ENCODE measurements at regions not wholly inside any gene's neighbourhood (a gene's known extent, or its start where the extent isn't known, plus 50 kb on each side); places are given as distances from the start of the nearest gene placed in this dataset.

DNA sequence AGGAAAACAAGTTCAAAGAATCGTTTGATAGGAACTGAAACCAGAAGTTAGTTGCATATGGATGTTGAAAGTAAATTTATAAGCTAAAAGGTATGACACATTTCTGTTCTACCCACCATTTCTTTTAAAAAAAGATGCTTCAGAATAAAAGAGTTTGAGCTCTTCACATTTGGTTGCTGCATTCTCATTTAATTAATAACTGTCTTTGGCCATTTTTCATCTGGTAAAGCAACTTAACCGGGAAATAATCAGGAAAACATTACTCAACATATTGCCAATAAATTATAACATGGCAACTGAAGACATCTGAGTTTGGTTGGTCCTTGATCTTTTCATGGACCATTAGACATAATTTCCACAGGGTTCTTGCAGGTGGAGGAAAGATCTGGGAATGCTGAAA lies 180.2 kb upstream of the TWIST2 start (continued):
- TF ChIP-seq HES2 (IDR thresholded peaks at IDR 0.05) (no peak), PBX3 (IDR thresholded peaks at IDR 0.05) (no peak), RFX5 (IDR thresholded peaks at IDR 0.05) (no peak), SREBF2 (IDR thresholded peaks at IDR 0.05) (no peak), BCL3 (IDR thresholded peaks at IDR 0.05) (no peak), TFCP2L1 (CRISPR knock-in tag; IDR thresholded peaks at IDR 0.05) (no peak), FOSL2 (IDR thresholded peaks at IDR 0.05) (no peak), FOSL2 (CRISPR knock-in tag; IDR thresholded peaks at IDR 0.05) (no peak)

DNA sequence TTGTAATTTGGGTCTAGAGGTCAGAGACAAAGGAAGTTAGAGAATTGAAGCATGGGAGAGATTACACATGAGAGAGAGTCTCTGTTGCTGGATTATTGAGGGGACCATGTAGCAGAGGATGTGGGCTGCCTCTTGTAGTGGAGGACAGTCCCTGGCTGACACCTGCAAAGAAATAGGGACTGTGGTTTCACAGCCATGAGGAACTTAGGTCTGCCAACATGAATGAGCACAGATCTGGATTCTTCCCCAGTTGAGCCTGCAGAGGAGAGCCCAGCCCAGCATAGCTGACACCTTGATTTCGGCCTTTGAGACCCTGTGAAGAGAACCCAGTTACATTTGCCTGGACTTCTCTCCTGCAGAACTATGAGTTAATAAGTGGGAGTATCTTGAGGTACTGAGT lies 179.5 kb upstream of the TWIST2 start:
- Histone ChIP-seq H3K27ac (no peak overlapping the region), H3K4me1 (no peaks in the 10 kb centered on the region), H3K4me2 (no peak overlapping the region), H3K9me3 (peaks cover 22% of the 10 kb centered on the region; the same call in 2 of the 3 replicates), H3K4me3 (no peak overlapping the region)
- ChIA-PET CTCF (no interaction called here), POLR2A (no interaction called here)
- DNase-seq (ENCODE audit: low read depth in 1 of 2, low spot score in 1 of 2): no peak
- no peak for TF ChIP-seq MYC (IDR thresholded peaks at IDR 0.05; ENCODE audit: borderline replicate concordance, low read length)
- no peak for TF ChIP-seq ZNF302 (CRISPR knock-in tag; IDR thresholded peaks at IDR 0.05)
- TF ChIP-seq CTCF (IDR thresholded peaks at IDR 0.05): no peak
- TF ChIP-seq KDM5A (IDR thresholded peaks at IDR 0.05): no peak
- TF ChIP-seq PBX3 (IDR thresholded peaks at IDR 0.05): no peak
- TF ChIP-seq CHD4 (IDR thresholded peaks at IDR 0.05; ENCODE audit: borderline replicate concordance): no peak
- TF ChIP-seq CBX2 (IDR thresholded peaks at IDR 0.05; ENCODE audit: borderline replicate concordance, low read depth): no peak
- TF ChIP-seq EP300 (IDR thresholded peaks at IDR 0.05): no peak
- TF ChIP-seq SMC3 (IDR thresholded peaks at IDR 0.05): no peak
- TF ChIP-seq EHMT2 (IDR thresholded peaks at IDR 0.05; ENCODE audit: low read depth): no peak
- TF ChIP-seq, protein P1, sequence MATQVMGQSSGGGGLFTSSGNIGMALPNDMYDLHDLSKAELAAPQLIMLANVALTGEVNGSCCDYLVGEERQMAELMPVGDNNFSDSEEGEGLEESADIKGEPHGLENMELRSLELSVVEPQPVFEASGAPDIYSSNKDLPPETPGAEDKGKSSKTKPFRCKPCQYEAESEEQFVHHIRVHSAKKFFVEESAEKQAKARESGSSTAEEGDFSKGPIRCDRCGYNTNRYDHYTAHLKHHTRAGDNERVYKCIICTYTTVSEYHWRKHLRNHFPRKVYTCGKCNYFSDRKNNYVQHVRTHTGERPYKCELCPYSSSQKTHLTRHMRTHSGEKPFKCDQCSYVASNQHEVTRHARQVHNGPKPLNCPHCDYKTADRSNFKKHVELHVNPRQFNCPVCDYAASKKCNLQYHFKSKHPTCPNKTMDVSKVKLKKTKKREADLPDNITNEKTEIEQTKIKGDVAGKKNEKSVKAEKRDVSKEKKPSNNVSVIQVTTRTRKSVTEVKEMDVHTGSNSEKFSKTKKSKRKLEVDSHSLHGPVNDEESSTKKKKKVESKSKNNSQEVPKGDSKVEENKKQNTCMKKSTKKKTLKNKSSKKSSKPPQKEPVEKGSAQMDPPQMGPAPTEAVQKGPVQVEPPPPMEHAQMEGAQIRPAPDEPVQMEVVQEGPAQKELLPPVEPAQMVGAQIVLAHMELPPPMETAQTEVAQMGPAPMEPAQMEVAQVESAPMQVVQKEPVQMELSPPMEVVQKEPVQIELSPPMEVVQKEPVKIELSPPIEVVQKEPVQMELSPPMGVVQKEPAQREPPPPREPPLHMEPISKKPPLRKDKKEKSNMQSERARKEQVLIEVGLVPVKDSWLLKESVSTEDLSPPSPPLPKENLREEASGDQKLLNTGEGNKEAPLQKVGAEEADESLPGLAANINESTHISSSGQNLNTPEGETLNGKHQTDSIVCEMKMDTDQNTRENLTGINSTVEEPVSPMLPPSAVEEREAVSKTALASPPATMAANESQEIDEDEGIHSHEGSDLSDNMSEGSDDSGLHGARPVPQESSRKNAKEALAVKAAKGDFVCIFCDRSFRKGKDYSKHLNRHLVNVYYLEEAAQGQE (IDR thresholded peaks at IDR 0.05): no peak
- no peak for TF ChIP-seq POLR2A (IDR thresholded peaks at IDR 0.05; ENCODE audit: low read length)
- no peak for TF ChIP-seq NPAS2 (CRISPR knock-in tag; IDR thresholded peaks at IDR 0.05; ENCODE audit: borderline replicate concordance)
- ATAC-seq: no peak
- no peak for FAIRE-seq
- 9% methylated on average over 1 of the region's 1 CpG for WGBS (ENCODE audit: missing lambda C conversion rate)

All from A549 (cell line).